ENCODE measurements at regions not wholly inside any gene's neighbourhood (a gene's known extent, or its start where the extent isn't known, plus 50 kb on each side); places are given as distances from the start of the nearest gene placed in this dataset.
A peak's percentile ranks its signal among the peaks of the same experiment; 100 is the strongest.

- DNase-seq (ENCODE audit: extremely low read depth, low read depth) = no peak
- no peak overlapping the region for H3K4me3 ChIP-seq (replicated peaks; ENCODE audit: low read depth, low read length)
- peak; percentile 63 for TF ChIP-seq CTCF (IDR thresholded peaks at IDR 0.05; ENCODE audit: low read depth, low read length, missing control alignments)
Measured at GRCh38 chr9:1869843-1870242, 145.3 kb upstream of the SMARCA2 start.

- DNase-seq (ENCODE audit: extremely low read depth, low read depth) = no peak
- no peak for TF ChIP-seq CTCF (IDR thresholded peaks at IDR 0.05; ENCODE audit: low read depth, low read length, missing control alignments)
Measured at GRCh38 chr9:1870915-1871314, 144.2 kb upstream of the SMARCA2 start.

GRCh38 chr9:1871626-1872419 is 143.3 kb upstream of the SMARCA2 start:
- no peak for TF ChIP-seq CTCF (IDR thresholded peaks at IDR 0.05; ENCODE audit: low read depth, low read length, missing control alignments)
- DNase-seq (ENCODE audit: extremely low read depth, low read depth) = no peak
- no peak overlapping the region for H3K4me3 ChIP-seq (replicated peaks; ENCODE audit: low read depth, low read length)

More at GRCh38 chr9:1870915-1871314, 144.2 kb upstream of the SMARCA2 start:
- H3K4me3 ChIP-seq (replicated peaks; ENCODE audit: low read depth, low read length) = no peak overlapping the region

- no peak for TF ChIP-seq CTCF (IDR thresholded peaks at IDR 0.05; ENCODE audit: low read depth, low read length, missing control alignments)
- H3K4me3 ChIP-seq (replicated peaks; ENCODE audit: low read depth, low read length) = no peak overlapping the region
Measured at GRCh38 chr9:1875251-1875851, 139.8 kb upstream of the SMARCA2 start.

GRCh38 chr9:1875921-1876448 is 139.2 kb upstream of the SMARCA2 start:
- TF ChIP-seq CTCF (IDR thresholded peaks at IDR 0.05; ENCODE audit: low read depth, low read length, missing control alignments) = no peak
- no peak overlapping the region for H3K4me3 ChIP-seq (replicated peaks; ENCODE audit: low read depth, low read length)
- no peak for DNase-seq (ENCODE audit: extremely low read depth, low read depth)

More at GRCh38 chr9:1875251-1875851, 139.8 kb upstream of the SMARCA2 start:
- no peak for DNase-seq (ENCODE audit: extremely low read depth, low read depth)

- no peak for DNase-seq (ENCODE audit: extremely low read depth, low read depth)
- H3K4me3 ChIP-seq (replicated peaks; ENCODE audit: low read depth, low read length) = no peak overlapping the region
Measured at GRCh38 chr9:1876891-1877496, 138.2 kb upstream of the SMARCA2 start.

More at GRCh38 chr9:1876891-1877496, 138.2 kb upstream of the SMARCA2 start:
- no peak for TF ChIP-seq CTCF (IDR thresholded peaks at IDR 0.05; ENCODE audit: low read depth, low read length, missing control alignments)
